GM12891 (cell line): ENCODE measurements at regions not wholly inside any gene's neighbourhood (a gene's known extent, or its start where the extent isn't known, plus 50 kb on each side); places are given as distances from the start of the nearest gene placed in this dataset.

Experiments used
- POLR2A ChIP-seq: IDR thresholded peaks from 2 replicates; pipeline ENCODE4 v1.6.1; 2011; ENCODE audit warnings: low read depth, low read length, control low read depth
- SPI1 ChIP-seq: IDR thresholded peaks from 2 replicates; pipeline ENCODE4 v1.6.1; 2011; ENCODE audit warnings: low read depth, low read length, control low read depth
- TAF1 ChIP-seq: IDR thresholded peaks from 2 replicates; pipeline ENCODE4 v1.6.1; 2011; ENCODE audit warnings: low read depth, low read length, control low read depth

DNA sequence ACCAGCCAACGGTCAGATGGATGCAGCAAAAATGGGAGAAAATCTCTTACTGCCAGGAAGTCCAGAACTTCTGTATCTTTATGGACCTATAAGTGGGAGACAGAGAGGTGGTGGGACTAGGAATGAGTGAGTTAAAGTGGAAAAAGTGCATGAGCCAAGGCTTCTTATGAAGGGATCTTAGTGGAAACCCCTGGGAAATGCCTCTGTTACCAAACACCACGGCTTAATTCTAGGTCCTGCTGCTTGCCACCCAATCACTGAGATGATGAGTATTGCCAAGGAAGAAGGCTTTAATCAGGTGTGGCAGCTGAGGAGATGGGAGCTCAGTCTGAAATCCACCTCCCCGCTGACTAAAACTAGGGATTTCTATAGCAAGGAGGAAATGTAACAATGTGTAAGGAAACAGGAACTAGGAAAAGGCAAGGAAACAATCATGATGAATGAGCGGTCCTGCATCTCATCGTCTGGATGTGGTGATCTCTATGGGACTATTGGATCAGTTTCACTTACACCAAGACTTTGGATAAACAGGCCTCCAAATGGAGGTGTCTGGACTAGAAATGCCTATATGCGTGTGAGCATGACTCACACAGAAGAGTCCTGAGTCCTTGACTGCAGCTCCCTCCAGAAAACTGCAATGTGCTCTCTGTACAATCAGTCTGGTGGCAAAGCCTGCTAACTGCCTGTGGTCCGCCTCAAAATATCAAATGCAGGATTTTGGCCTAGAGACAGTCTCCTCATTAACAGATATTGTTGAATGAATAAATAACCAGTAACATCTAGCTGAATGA is 98.2 kb upstream of the PRR16 start:
- TF ChIP-seq POLR2A, result no peak
- TF ChIP-seq TAF1, result no peak
- no peak for TF ChIP-seq SPI1
